NOMO-1 (cell line): ENCODE measurements at regions not wholly inside any gene's neighbourhood (a gene's known extent, or its start where the extent isn't known, plus 50 kb on each side); places are given as distances from the start of the nearest gene placed in this dataset.

Experiments
- DNase-seq, 2 experiments: peaks; one replicate each; lab custom pipeline; 2025; ENCODE audit not compliant: unreplicated experiment in 2 of 2; lab: John Stamatoyannopoulos, UW

DNA sequence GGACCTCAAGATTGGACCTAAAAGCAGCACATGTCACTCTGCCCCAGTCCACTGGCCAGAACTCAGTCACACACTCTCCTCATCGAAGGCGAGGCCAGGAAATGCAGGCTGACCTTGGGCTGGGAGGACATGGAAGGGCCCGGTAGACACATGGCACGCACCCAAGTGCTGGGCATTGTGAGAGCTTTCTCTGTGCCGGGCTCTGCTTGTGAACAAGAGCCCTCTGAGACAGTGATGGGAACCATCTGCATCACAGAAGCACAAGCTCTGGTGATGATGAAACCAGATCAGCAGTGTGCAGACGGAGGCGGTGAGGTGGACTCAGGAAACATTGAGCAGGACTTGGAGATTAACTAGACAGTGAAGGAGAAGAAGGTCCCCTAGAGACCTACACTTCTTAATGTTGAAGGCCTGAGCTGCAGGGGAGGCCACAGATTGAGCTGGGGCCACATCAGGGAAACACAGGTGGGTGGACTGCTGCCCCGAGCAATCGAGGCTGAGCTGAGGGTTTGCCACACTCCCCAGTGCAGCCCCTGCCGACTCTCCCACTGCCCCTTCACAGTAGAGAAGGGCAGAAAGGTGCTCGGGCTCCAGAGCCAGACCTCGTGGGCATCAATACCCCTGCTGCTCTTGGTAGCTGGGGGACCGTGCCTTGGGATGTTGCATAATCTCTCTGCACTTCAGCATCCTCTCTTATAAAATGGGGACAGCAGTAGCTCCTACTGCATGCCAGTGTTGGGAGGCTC, 1460.5 kb downstream of the TBC1D22A start:
- no peak for DNase-seq

GRCh38 chr22:48218889-48219420, 1456.5 kb downstream of the TBC1D22A start:
- no peak for DNase-seq

GRCh38 chr22:48217596-48217995, 1455.1 kb downstream of the TBC1D22A start:
- DNase-seq, result no peak

DNA sequence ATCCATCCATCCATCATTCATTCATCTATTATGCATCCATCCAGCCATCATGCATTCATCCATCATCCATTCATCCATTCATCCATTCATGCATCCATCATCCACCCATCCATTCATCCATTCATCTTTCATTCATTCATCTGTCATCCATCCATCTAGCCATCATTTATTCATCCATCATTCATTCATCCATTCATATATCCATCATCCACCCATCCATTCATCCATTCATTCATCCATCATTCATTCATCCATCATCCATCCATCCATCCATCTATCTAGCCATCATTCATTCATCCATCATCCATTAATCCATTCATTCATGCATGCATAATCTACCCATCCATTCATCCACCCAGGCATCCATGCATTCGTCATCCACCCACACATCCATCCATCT, 1450.3 kb downstream of the TBC1D22A start:
- DNase-seq, result no peak

DNA sequence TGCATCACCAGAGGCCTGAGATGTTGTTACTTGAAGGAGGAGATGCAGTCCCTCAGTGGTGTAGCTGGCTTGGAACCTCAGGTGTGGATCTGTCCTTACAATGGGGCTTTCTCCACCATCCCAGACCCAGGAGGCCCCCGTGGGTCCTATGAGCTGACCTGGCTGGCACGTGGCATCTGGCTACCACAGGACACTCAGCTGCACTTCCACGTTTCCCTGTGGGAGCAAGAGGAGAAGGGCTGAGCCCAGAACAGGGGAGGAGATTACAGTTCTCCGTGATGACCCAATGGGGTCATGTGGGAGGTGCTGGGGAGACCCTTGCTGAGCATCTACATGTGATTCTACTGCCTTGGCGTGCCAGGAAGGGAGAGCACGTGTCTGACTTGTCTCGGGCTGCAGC, 1448.4 kb downstream of the TBC1D22A start:
- DNase-seq, result no peak

GRCh38 chr22:48210198-48210580, 1447.7 kb downstream of the TBC1D22A start:
- no peak for DNase-seq

GRCh38 chr22:48209473-48210197, 1447.2 kb downstream of the TBC1D22A start:
- DNase-seq, result no peak

GRCh38 chr22:48208894-48209293, 1446.4 kb downstream of the TBC1D22A start:
- DNase-seq, result no peak

DNA sequence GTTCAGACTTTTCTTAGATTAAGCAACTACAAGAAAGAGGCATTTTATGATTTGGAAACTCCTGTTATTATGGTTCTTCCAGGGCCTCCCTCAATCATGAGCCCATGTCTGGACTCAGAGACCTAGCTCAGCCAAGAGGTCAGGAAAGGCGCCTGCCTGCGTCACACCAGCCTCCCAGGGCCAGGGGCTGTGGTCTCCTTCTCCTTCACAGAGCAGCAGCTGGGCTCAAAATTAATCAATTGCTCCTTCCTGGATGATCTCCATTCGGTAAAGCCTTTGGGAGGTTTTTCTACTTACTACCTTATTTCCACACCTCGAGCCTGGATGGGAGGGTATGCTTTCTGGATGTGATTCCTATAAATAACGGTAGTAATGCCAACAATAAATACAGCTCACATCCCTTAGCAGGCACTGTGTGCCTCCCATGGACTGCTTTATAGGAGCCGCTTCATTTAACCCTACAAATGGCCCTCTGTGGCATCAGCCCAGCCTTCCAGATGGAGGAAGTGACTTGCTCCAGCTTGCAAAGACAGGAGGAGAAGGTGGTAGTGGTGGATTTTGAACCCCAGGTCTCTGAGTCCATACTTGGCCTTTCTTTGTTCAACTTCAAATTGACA, 1445.6 kb downstream of the TBC1D22A start:
- no peak for DNase-seq

DNA sequence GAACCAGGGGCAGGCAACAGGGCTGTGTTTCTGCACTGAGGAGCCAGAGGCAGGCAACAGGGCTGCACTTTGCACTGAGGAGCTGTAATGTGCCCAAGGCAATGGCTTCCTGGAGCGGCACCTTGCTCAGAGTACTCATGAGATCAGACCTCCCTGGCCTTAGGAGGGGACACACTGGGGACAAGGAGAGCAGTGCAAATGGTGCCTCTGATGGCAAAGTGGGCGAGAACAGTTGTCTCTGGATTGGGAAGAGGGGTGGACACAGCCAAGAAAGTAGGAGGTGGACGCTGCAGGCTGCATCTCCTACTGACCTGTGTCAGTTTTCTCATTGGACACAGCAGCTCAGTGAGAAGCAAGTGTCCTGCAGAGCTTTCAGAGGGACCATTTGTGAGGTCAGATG, 1443.3 kb downstream of the TBC1D22A start:
- no peak for DNase-seq

GRCh38 chr22:48205161-48205560, 1442.7 kb downstream of the TBC1D22A start:
- no peak for DNase-seq

GRCh38 chr22:48204296-48204695, 1441.8 kb downstream of the TBC1D22A start:
- no peak for DNase-seq

DNA sequence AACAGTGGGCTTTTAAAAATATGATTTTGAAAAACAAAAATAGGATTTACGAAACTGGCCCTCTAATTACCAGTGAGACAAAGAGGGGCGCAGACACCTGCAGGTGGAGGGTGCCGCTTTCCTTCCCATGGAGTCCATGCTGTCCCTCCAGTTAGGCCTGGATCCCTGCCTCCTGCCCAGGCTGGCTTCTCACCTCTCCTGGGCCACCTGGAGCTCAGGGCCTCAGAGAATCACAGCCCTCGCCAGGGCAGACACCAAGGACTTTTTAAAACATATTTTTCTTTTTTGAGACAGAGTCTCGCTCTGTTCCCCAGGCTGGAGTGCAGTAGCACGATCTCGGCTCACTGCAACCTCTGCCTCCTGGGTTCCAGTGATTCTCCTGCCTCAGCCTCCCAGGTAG, 1437.2 kb downstream of the TBC1D22A start:
- DNase-seq, result no peak

DNA sequence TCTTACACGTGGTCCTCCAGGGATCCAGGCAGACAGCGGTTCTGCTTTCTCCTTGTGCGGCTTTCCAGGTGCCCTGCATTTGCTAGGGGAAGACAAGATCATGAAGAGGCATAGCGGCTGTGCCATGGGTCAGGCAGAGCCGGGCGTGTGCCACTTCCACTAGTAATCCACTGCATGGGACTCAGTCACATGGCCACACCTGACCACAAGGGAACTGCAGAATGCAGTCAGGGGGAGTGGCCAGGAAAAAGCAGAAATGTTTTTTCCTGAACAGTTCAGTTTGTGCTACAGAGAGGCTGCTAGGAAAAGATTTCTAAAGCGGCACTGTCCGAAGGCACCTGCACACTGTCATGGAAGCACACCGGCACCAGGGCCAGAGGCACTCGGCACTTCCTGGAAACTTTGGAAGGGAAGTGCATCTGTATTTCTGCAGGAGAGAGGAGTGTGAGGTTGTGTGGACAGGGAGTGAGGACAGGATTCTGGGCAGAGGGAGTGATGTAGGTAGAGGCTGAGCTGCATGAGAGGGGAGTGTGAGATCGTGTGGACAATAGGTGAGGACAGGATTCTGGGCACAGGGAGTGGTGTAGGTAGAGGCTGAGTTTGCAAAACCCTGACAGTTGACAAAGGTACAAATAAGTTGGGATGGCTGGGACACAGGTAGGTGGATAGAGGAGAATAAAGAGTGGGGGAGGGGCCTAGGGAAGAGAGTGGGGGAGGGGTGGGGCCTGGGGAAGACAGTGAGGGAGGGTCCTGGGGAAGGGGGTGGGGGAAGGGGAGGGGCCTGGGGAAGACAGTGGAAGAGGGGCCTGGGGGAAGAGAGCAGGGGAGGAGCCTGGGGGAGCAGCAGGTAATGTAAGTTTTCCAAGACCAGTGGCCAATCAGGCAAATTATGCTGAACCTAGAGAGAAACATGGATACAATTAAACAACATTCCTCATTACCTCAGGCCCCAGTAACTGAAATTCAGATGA, 1436.3 kb downstream of the TBC1D22A start:
- DNase-seq, result peak in 1 of 2 experiments; percentile 29

GRCh38 chr22:48197189-48197690, 1434.8 kb downstream of the TBC1D22A start:
- DNase-seq, result no peak

DNA sequence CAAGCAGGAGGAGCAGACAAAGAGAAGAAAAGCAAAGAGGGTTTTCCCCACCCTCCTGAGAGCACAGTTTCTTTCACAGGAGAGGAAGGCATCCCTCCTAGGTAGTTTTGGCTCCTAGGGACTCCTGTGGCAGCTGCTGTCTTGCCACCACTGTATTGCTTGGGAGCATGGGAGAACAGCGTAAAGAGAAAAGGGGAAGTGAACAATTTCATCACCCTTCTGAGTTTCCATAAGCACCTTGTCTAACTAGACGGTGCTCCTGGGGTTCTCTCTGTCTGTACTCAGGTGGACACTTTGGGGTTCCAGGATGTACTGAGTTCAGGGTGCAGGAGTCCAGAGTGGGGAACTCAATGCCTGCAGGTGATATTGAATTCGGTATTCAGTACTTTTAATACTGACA, 1430.5 kb downstream of the TBC1D22A start:
- peak in 1 of 2 experiments; percentile 37 for DNase-seq

GRCh38 chr22:48192071-48192470, 1429.6 kb downstream of the TBC1D22A start:
- DNase-seq, result no peak

GRCh38 chr22:48188231-48188721, 1425.8 kb downstream of the TBC1D22A start:
- no peak for DNase-seq

GRCh38 chr22:48187356-48187755, 1424.9 kb downstream of the TBC1D22A start:
- no peak for DNase-seq

- no peak for DNase-seq
Measured at GRCh38 chr22:48186146-48186790, 1423.8 kb downstream of the TBC1D22A start.
